Retinal pigment epithelial cell (primary cell): ENCODE measurements at regions not wholly inside any gene's neighbourhood (a gene's known extent, or its start where the extent isn't known, plus 50 kb on each side); places are given as distances from the start of the nearest gene placed in this dataset.

Experiments used
- DNase-seq: peaks from one replicate; pipeline ENCODE4 v3.0.0-alpha.2; 2010; ENCODE audit warnings: low read depth
- H3K4me3 ChIP-seq: 2 replicates; pipeline ENCODE4 v1.5.1; 2011; ENCODE audit warnings: mild to moderate bottlenecking, low read length, control low read depth, moderate library complexity
- CTCF ChIP-seq: conservative IDR thresholded peaks from 2 replicates; pipeline ENCODE4 v1.5.1; 2011; ENCODE audit warnings: low read depth, low read length, control low read depth, inconsistent platforms

GRCh38 chr10:94074462-94074861, 80.7 kb downstream of the PLCE1 start:
- H3K4me3 ChIP-seq = no peak overlapping the region
- no peak for DNase-seq
- no peak for TF ChIP-seq CTCF

GRCh38 chr10:94075506-94075905, 81.8 kb downstream of the PLCE1 start:
- no peak for TF ChIP-seq CTCF
- H3K4me3 ChIP-seq = no peak overlapping the region
- no peak for DNase-seq

GRCh38 chr10:94076325-94076841, 82.7 kb downstream of the PLCE1 start:
- H3K4me3 ChIP-seq = no peak overlapping the region
- no peak for DNase-seq
- TF ChIP-seq CTCF = peak; percentile 57

- no peak for DNase-seq
- TF ChIP-seq CTCF = no peak
- H3K4me3 ChIP-seq = no peak overlapping the region
These were observed 83.3 kb downstream of the PLCE1 start for GRCh38 chr10:94077042-94077441.

- TF ChIP-seq CTCF = no peak
- DNase-seq = no peak
- no peak overlapping the region for H3K4me3 ChIP-seq
These were observed 86.4 kb downstream of the PLCE1 start for GRCh38 chr10:94080108-94080507.

GRCh38 chr10:94083662-94084265, 90.0 kb downstream of the PLCE1 start:
- no peak for TF ChIP-seq CTCF
- no peak overlapping the region for H3K4me3 ChIP-seq
- no peak for DNase-seq

- no peak for DNase-seq
- no peak for TF ChIP-seq CTCF
- no peak overlapping the region for H3K4me3 ChIP-seq
These were observed 90.6 kb downstream of the PLCE1 start for GRCh38 chr10:94084344-94084743.
